ENCODE measurements at regions not wholly inside any gene's neighbourhood (a gene's known extent, or its start where the extent isn't known, plus 50 kb on each side); places are given as distances from the start of the nearest gene placed in this dataset.
"Not testable (repeated sequence)": the region's sequence is repeated elsewhere in the genome, so short reads cannot be mapped to it uniquely, and the experiment has no call there.

DNA sequence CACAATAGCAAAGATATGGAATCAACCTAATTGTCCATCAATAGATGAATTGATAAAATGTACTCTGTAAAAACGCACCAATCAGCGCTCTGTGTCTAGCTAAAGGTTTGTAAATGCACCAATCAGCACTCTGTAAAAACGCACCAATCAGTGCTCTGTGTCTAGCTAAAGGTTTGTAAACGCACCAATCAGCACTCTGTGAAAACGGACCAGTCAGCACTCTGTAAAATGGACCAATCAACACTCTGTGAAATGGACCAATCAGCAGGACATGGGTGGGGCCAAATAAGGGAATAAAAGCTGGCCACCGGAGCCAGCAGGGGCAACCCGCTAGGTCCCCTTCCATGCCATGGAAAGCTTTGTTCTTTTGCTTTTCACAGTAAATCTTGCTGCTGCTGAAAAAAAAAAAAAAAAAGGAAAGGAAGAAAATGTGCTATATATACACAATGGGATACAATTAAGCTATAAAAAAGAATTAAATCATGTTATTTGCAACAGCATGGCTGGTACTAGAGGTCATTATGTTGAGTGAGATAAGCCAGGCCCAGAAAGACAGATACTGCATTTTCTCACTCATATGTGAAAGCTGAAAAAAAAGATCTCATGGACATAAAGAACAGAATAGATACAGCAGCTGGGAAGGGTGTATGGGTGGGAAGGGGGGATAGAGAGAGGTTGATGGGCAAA is 189.1 kb upstream of the JADE1 start:
- ATAC-seq; intact Hi-C loops (cut with micrococcal nuclease); DNase-seq: not testable (repeated sequence)

DNA sequence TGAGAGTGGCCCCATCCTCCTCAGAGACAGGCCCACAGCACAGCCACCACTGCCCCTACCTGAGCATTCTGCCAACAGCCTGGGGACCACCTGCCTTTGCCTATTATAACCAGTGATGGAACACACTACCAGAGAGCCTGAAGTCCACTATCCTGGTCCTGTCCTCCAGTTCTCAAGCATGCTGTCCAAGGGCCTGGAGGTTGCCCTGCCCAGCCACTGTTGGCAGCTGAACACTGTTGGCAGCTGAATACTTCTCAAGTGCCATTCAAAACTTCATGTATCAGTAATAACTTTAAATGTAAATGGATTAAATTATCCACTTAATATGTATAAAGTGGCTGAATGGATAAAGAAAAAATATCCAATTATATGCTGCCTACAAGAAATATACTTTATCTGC is 194.3 kb upstream of the JADE1 start:
- ATAC-seq (peak; percentile 47), DNase-seq (no peak)
- intact Hi-C loops (cut with micrococcal nuclease) = no loop called here

DNA sequence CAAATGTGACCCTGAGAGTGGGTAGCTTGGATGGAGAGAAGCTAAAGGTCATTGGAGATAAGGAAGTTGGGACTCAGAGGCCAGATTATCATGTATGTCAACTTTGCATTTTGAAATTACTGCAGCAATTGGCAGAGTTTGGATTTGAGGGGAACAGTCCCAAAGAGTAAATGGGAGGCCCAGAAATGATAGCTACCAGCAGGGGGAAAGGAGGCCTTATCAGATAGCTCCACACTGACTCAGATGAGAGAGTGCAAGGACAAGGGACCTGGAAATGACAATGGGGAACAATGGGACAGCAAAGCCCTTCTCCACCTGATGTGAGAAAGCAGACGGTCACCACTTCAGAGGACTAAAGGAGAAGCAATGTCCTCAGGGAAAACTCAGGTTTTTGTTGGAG is 201.5 kb upstream of the JADE1 start:
- ATAC-seq = no peak
- intact Hi-C loops (cut with micrococcal nuclease) = no loop called here
- no peak for DNase-seq

DNA sequence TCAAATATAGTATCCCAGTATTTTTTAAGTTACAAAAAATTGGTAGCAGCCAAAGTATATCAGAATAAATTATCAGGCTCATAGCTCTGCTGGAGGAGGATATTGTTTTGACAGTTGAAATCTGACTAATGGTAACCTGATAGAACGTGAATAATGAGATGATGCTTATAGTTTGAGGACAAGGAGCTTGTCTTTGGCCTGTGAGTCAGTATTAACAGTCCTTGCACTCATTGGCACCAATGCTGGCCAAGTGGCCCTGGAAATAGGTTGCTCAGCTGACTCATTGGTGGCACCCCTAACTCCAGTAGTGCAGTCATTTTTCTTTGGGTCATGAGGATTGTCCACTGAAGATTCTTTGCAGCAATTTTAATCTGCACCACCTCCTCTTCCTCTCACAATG is 203.3 kb upstream of the JADE1 start:
- intact Hi-C loops (cut with micrococcal nuclease) = no loop called here
- ATAC-seq (no peak), DNase-seq (no peak)

DNA sequence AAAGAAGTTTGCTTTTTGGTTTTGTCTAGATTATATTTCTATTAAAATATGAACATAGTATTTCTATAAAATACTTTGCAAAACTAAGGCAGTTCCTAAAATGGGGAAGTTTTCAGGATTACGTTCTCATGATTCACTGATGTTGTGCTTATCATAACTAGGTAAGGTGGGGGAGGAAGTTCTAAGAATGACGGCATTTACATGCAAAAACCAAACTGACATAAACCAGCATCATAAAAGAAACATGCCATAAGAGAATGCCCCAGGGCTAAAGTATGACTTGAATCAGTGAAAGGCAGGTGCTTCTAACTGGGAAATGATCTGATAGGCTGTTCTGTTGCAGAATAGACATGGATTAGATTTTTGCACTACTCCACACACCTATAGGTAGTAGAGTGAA is 204.7 kb upstream of the JADE1 start:
- ATAC-seq (no peak), DNase-seq (no peak)
- intact Hi-C loops (cut with micrococcal nuclease) = no loop called here

DNA sequence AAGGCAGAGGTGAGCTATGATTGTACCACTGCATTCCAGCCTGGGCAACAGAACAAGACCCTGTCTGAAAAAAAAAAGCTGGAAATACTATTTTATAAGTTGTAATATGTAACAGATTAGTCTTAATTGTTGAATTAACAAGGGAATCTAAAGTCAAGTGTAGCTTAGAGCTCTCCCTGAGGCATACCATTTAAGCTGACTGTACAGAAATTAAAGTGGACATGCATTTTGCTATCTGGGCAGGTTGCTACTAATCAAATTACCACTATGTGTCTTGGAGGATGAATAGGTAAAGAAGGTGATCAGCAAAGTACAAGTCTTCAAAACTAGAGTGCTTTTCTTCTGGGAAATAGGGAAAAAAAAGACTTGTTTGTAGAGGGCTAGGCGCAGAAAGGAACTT is 205.3 kb upstream of the JADE1 start:
- intact Hi-C loops (cut with micrococcal nuclease) = no loop called here
- ATAC-seq (no peak), DNase-seq (no peak)

DNA sequence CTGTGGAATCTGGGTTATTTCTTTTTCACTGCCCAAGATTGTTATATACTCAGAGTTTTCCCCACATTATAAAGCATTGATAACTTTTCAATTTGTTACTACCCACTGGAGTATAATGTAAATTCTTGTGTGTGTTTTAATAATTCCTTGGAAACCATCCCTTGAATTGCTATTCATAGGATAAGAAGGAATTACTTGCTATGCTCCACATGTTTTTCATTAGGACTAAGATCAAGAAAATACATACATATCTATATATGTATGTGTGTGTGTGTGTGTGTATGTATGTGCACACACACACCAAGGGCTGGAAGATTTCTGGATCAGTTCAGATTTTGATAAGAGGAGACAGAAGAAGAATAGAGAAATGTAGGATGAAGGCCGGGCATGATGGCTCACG is 206.4 kb upstream of the JADE1 start:
- DNase-seq (no peak), ATAC-seq (no peak)
- intact Hi-C loops (cut with micrococcal nuclease) = no loop called here

DNA sequence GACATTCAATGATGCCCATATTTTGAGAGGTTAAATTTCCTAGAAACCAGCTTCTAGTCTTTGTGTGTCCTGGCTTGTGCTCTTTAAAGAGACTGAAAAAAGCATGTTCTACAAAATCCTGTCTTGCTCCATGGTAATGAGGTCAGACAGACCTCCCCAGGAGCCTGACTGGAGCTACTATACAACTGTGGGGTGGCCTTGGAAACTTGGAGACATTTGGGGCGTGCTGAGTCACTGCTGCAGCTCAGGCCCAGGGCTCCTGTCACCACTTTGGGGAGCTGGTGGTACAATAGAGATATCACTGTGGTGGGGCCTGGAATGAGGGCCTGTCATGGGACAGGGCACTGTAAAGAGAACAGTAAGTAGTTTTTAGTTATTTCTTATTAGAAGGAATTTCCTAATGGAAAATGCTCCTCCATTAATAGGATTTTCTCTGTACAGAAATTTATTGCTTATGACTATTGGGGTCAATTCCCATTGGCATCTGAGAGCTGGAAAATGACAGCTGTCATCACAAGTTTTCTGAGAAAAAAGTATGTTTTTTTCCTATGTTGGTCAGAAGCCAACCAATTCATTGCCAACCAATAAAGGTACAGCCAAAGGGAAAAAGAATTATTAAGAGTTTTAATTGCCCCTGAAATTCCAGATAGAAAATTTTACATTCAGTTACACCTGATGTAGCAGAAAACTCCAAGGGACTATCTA is 207.4 kb upstream of the JADE1 start:
- peak; percentile 33 for DNase-seq
- peak; percentile 47 for ATAC-seq
- intact Hi-C loops (cut with micrococcal nuclease) = no loop called here

DNA sequence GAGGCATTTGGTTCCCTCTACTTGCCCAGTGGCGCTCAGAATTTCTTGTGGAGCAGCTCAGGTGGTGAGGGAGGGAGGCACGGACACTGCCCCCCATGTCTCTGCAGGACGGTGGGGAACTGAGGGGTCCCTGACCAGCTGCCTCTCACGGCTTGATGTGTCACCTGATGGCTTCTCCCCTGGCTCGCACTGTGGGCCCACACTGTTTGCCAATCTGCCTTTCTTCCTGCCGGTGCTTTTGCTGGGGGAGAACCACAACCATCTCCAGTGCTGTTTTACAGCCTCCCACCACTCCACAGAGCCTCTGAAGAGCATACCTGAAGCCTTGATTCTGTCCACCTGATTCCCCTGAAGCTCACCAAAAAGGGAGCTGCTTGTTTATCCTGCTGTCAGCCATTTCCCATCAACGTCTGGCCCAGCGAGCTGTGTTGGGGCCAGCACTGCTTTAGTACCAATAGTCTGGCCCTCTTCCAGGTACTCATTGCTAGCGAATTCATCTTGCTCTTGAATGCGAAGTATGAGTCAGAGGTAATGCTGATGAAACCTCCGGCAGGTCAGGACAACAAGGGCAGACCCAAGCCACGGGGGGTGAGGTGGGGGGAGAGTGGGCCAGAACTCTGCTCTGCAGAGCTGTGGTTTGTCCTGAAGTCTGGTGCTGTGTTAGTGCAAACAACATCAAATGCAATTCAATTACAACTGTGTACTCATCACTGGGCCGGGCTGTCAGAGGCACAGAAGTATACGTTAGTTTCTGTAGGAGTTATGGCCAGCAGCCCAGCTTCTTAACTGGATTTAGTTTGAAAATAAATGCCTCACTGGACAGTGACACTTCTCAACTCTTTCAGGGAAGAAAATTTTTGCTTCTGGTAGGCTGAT is 208.3 kb upstream of the JADE1 start:
- peak; percentile 50 for DNase-seq
- peak; percentile 83 for ATAC-seq
- intact Hi-C loops (cut with micrococcal nuclease) = no loop called here

DNA sequence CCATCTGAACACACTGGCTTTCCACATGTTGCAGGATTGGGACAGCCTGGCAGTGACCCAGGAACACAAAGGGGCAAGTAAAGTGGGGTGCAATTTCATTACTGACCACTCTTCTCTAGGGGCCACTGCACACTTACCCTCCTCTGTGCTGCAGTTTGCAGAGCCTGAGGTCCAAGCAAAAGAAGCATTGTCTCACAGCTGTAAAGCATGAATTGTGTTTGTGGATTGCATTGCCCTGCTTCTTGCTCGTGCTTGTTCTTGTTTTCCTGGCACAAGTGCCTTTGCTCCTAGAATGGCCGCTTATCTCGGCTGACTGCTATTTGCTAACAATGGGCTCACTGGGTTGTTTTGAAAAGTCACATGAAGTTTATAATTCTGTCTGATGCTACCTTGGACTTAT is 209.1 kb upstream of the JADE1 start:
- DNase-seq = peak; percentile 35
- intact Hi-C loops (cut with micrococcal nuclease) = no loop called here
- ATAC-seq = peak; percentile 71

DNA sequence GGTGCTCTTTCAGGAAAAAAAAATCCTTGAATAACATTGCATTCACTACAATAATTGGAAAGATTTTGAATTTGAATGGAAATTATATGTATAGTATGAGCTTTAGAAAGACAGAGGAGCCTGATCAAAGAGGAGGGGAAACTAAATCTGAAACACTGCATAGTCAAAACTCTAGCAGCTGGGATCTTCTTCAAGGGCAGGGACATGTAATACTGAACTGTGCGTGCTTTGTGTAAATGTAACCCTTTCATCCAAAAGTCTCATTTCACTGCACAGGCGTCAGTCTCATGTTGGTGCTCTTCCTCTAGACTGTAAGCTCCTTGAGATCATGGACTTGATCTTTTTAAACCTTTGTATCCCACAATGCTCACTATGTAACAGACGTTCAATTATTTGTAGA is 212.0 kb upstream of the JADE1 start:
- intact Hi-C loops (cut with micrococcal nuclease) = no loop called here
- DNase-seq = no peak
- no peak for ATAC-seq

DNA sequence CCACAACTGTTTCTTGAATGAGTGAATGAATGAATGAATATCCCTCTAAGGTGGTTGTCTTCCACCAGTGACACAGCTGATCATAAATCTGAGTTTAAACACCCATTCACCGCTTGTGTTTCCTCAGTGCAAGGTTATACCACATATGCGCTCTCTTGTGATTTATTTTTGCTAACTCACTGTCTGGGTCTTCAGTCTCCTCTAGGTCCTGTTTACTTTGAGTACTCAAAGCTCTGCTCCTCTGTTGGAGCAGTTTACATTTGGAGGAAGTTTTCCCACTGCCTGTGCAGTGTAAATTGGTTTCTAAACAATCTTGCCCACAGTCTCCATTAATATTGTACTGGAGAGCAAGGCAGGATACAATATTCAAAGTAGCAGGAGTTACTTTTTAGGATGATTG is 212.6 kb upstream of the JADE1 start:
- ATAC-seq (no peak), DNase-seq (no peak)
- intact Hi-C loops (cut with micrococcal nuclease) = no loop called here

DNA sequence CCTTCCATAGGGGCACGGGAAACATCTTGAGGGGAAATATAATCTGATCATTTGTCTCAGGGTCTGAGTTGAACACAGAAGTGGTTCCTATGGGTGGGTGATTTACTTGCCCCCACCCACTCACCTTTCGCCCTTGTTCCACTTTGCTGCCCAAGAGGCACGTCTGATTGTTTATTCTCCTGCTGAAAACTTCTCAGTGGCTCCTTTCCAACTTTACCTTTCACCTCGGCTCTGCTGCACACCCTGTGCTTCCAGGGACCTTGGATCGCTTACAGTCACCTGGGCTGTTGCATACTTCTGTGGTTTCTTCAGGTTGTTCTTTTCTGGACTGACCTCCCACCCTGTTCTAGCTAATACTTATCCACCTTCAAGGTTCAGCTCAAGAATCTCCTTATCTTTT is 213.4 kb upstream of the JADE1 start:
- intact Hi-C loops (cut with micrococcal nuclease) = no loop called here
- DNase-seq = no peak
- no peak for ATAC-seq

DNA sequence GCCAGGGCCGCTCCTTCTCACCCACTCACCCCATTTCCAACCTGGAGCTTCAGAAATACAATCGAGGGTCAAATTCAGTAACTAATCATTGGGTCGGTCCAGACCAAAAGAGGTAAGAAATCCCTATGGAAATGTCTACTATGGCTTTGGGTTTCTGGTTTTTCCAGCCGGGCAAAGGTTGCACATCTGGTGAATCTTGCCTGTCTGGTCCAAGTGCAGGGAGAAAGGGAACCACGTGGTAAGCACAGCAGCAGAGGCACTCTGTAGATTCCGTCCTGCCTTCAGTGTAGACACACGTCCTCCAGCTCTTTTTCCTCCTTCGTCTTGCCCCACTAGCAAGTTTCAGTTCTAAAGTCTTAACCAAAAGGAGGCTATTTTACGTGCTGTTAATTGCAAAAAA is 218.0 kb upstream of the JADE1 start:
- ATAC-seq (no peak), DNase-seq (no peak)
- intact Hi-C loops (cut with micrococcal nuclease) = no loop called here

DNA sequence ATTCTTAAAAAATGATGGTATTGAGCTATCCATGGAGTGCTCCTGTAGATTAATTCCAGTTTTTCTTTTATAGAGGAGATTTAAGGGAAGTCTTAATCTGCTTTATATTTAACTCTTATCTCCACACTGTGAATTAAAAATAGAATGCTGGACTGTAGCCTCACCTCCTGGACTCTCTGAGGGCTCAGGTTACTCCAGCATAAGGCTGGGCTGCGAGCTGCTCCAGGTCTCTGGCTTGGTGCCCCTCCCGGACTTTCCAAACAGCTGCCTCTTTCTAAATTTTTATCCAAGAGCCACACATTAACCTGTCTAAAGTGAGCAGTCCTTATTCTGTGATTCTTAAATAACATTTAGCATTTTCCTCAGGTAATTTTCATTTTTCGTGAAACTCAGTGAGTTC is 218.7 kb upstream of the JADE1 start:
- intact Hi-C loops (cut with micrococcal nuclease) = no loop called here
- peak; percentile 95 for ATAC-seq
- DNase-seq = peak; percentile 51

DNA sequence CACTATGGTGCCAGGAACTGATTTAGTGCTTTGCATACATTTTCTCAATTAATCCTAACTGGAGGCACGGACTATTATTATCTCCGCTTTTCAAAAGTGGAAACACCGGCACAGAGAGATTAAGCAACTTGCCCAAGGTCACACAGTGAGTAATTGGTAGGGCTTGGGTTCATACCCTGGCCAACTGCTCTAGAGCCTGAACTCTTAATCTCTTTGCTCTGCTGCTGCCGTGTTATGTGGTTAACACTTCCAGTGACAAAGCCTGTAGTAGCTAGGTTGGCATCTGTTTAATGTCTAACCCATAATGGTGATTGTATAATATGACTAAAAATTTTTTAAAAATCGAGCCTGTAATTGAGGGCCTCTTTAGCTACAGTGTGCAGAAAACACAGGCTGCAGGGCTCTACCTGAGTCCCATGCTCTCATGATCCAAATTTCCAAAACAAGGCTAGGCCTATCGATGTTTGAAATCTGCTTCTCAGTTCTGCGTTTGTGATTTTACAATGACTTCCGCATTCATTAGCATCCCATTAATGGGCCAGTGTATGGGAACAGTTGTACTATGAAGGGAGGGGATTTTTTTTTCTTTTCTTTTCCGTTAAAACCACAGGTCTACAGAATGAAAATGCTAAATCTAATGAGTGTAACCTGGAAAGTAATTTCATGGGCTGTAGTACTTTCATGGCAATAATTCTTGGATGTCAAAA is 219.3 kb upstream of the JADE1 start:
- intact Hi-C loops (cut with micrococcal nuclease) = no loop called here
- ATAC-seq (peak; percentile 65), DNase-seq (no peak)

DNA sequence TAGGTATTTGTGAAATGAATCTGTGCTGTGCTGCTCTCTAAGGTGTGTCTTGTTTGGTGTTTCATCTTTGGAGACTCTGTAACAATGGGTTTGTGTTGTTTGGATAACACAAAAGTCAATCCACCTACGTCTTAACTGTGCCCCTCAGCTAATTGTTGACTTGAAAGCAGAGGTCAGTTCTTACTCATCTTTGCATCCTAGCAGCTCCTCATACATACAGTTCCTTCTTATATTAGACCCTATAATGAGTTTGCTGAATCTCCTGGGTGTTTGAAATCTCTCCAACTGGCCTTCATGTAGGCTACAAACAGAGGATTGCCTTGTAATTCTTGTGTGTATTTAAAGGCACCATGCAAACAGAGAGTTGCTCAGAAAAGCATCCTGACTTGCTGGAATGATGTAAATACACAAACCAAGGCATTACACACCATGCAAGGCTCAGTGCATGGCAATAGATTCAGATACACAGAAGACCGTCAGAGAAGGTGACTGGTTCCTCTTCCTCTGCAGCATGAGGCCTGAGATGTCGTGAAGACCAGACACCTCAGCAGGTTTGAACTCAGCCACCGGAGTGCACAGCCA is 220.0 kb upstream of the JADE1 start:
- intact Hi-C loops (cut with micrococcal nuclease) = no loop called here
- no peak for DNase-seq
- ATAC-seq = no peak

DNA sequence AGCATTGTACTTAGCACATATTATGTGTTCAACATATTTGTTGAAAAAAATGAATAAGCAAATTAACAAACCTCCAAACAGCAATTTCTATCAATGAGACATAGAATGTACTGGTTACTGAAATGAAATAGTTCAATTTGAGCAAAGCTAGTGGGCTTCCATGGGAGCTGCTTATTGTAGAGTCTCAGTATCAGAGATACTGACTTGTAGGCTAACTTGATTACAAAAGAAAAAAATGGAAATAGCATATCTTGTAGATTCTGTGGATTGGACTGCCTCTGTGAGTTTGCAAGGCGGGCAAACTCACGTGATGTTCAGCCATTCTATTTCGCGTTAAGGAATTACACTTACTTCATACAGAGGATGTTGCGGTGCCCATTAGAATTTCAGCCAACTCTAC is 222.1 kb upstream of the JADE1 start:
- intact Hi-C loops (cut with micrococcal nuclease) = no loop called here
- no peak for ATAC-seq
- no peak for DNase-seq
